Prostate gland (tissue), 2 donors: ENCODE measurements at regions not wholly inside any gene's neighbourhood (a gene's known extent, or its start where the extent isn't known, plus 50 kb on each side); places are given as distances from the start of the nearest gene placed in this dataset.

Experiments used
- POLR2A ChIP-seq: fragments of 450-650 bp; IDR thresholded peaks from one replicate; pipeline ENCODE4 v1.6.1; 2016; ENCODE audit warnings: antibody characterized with exemption, mild to moderate bottlenecking
- POLR2AphosphoS5 ChIP-seq: sonication (generic); formaldehyde crosslinking; IDR thresholded peaks from one replicate; pipeline ENCODE4 v1.6.1; 2017; ENCODE audit warnings: antibody characterized with exemption
- TF ChIP-seq, protein P1 (sequence below), 4 experiments: fragments of 200-600 bp in 2 of 4; fragments of 450-650 bp in 2 of 4; sonication (generic) in 2 of 4; IDR thresholded peaks; 1 replicate in 3 of 4; 2 replicates in 1 of 4; pipeline ENCODE4 v1.5.1; 2016 to 2019; ENCODE audit warnings: antibody characterized with exemption in 4 of 4, mild to moderate bottlenecking in 2 of 4, moderate library complexity in 2 of 4

DNA sequence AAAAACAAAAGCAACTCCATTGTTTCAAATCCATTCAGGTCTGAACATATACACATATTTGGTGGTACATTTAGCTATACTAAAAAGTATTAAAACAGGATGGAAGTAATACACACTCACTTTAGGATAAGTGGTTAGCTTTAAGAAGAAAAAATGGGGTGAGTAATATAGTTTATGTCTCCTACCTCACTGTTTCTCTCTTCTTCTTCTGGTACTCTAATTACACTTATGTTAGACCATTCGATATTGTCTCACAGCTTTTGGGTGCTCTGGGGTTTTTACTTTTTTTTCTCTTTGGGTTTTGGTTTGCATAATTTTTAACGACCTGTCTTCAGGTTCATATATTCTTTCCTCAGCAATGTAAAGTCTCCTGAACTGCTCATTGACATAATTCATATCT lies 75.4 kb upstream of the AKAP13 start:
- TF ChIP-seq, protein P1, sequence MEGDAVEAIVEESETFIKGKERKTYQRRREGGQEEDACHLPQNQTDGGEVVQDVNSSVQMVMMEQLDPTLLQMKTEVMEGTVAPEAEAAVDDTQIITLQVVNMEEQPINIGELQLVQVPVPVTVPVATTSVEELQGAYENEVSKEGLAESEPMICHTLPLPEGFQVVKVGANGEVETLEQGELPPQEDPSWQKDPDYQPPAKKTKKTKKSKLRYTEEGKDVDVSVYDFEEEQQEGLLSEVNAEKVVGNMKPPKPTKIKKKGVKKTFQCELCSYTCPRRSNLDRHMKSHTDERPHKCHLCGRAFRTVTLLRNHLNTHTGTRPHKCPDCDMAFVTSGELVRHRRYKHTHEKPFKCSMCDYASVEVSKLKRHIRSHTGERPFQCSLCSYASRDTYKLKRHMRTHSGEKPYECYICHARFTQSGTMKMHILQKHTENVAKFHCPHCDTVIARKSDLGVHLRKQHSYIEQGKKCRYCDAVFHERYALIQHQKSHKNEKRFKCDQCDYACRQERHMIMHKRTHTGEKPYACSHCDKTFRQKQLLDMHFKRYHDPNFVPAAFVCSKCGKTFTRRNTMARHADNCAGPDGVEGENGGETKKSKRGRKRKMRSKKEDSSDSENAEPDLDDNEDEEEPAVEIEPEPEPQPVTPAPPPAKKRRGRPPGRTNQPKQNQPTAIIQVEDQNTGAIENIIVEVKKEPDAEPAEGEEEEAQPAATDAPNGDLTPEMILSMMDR (IDR thresholded peaks at IDR 0.05), result no peak
- TF ChIP-seq POLR2A, result no peak
- TF ChIP-seq POLR2AphosphoS5, result no peak
